Erythroblast (primary cell): ENCODE measurements at regions not wholly inside any gene's neighbourhood (a gene's known extent, or its start where the extent isn't known, plus 50 kb on each side); places are given as distances from the start of the nearest gene placed in this dataset.

ENCODE experiments used
- GATA1 ChIP-seq: IDR thresholded peaks from 2 replicates; pipeline ENCODE4 v1.6.1; 2011; ENCODE audit warnings: low read depth, mild to moderate bottlenecking, control low read depth, low read length, moderate library complexity
- POLR2A ChIP-seq: IDR thresholded peaks from 2 replicates; pipeline ENCODE4 v1.6.1; 2011; ENCODE audit warnings: mild to moderate bottlenecking, low read length

DNA sequence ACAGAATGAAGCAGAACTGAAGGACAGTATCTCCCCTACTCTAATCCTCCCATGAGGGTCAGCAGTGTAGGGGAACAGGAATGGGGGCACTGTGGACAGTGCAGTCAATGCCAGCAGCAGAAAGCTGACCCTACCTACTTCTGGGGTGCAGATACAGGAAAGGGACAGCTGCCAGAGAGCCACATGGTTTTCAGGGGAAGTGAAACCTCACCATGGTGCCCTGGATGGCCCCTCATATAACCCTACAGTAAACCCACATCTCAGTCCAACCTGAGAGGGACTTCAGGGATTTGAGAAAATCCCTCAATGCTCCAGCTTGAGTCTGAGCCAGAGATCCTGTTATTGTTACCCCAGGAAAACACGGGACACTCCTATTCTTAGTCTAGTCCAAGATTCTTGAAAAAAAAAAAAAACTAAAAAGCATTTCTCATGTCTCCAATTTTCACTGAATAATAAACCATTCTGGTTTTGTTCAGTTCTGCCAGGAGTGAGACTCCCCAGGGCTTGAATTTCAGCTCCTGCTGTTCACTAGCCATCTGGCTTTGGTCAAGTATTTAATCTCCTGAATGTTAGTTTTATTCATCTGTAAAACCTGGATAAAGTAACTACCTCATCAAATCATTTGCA lies 511.6 kb upstream of the ARGLU1 start:
- TF ChIP-seq POLR2A (no peak), GATA1 (no peak)
